Right lobe of liver (tissue), 6 donors: ENCODE measurements at regions not wholly inside any gene's neighbourhood (a gene's known extent, or its start where the extent isn't known, plus 50 kb on each side); places are given as distances from the start of the nearest gene placed in this dataset.

ENCODE experiments used
- ATAC-seq, 4 donors: fragments of 200-7000 bp; cut with Tn5 transposase; one replicate each; pipeline ENCODE4 v1.9.1; 2020; ENCODE audit warnings: mild to moderate bottlenecking in 4 of 4, moderate library complexity in 4 of 4
- DNase-seq, 3 donors: peaks; one replicate each; pipeline ENCODE4 v3.0.0-alpha.2; 2020
- H3K27ac ChIP-seq, 3 donors: fragments of 200-600 bp; one replicate each; pipeline ENCODE4 v1.8.0; 2022
- H3K27me3 ChIP-seq, 2 donors: fragments of 200-600 bp; one replicate each; pipeline ENCODE4 v1.8.0; 2022
- H3K36me3 ChIP-seq, 4 donors: fragments of 200-600 bp; sonication (generic) in 1 of 4; one replicate each; pipeline versions ENCODE4 v1.5.1 to v1.8.0; 2017 to 2022; ENCODE audit warnings: control low read depth in 1 of 4
- H3K4me1 ChIP-seq, 4 donors: fragments of 200-600 bp; sonication (generic) in 1 of 4; one replicate each; pipeline versions ENCODE4 v1.5.1 to v1.8.0; 2017 to 2022; ENCODE audit warnings: control low read depth in 1 of 4
- H3K4me3 ChIP-seq, 3 donors: fragments of 200-600 bp; one replicate each; pipeline ENCODE4 v1.8.0; 2022
- H3K9me3 ChIP-seq, 4 donors: fragments of 200-600 bp; sonication (generic) in 1 of 4; one replicate each; pipeline versions ENCODE4 v1.5.1 to v1.8.0; 2017 to 2022; ENCODE audit warnings: control low read depth in 1 of 4
- CTCF ChIP-seq, 4 donors: fragments of 200-600 bp in 3 of 4; fragments of 450-650 bp in 1 of 4; IDR thresholded peaks; one replicate each; pipeline versions ENCODE4 v1.5.1 to v1.8.0; 2016 to 2022; ENCODE audit warnings: antibody characterized with exemption in 4 of 4, mild to moderate bottlenecking in 2 of 4
- POLR2A ChIP-seq: fragments of 450-650 bp; IDR thresholded peaks from one replicate; pipeline ENCODE4 v1.6.1; 2017; ENCODE audit warnings: antibody characterized with exemption, mild to moderate bottlenecking
- WGBS: methylation state at CpG from one replicate; pipeline ENCODE4 v1.1.6; 2018; ENCODE audit warnings: low coverage, low lambda C conversion rate; ENCODE audit not compliant: insufficient coverage; ENCODE audit errors: missing lambda C conversion rate; 5-methylcytosine and 5-hydroxymethylcytosine counted together
- intact Hi-C, 2 donors: fragments of 100-400 bp; cut with DNase I; formaldehyde crosslinking; loops; one replicate each; pipeline versions ENCODE4 v1.11.2 to v1.14.1; 2022
- donor health status: DM: no; HTN: yes; CAD: no.
- donor health status: DM: no; HTN: no; CAD: no.
- donor health status: DM: no; HTN: no; CAD: no.
- donor health status: DM: no; HTN: yes; CAD: no.
- donor health status: DM: no; HTN: yes; CAD: no.

- H3K4me1 ChIP-seq = no peaks in the 10 kb centered on the region
- DNase-seq (no peak), ATAC-seq (no peak)
- H3K27ac ChIP-seq = no peak overlapping the region
- H3K4me3 ChIP-seq = no peak overlapping the region
- TF ChIP-seq CTCF (IDR thresholded peaks at IDR 0.05) = no peak
- no peak for TF ChIP-seq POLR2A
- no peaks in the 10 kb centered on the region for H3K27me3 ChIP-seq
- WGBS = 80% methylated on average over 4 of the region's 4 CpGs
- no peaks in the 10 kb centered on the region for H3K36me3 ChIP-seq
- intact Hi-C loops = no loop called here
- no peaks in the 10 kb centered on the region for H3K9me3 ChIP-seq
These were observed 86.9 kb upstream of the RPS23 start for GRCh38 chr5:82365026-82365425.

DNA sequence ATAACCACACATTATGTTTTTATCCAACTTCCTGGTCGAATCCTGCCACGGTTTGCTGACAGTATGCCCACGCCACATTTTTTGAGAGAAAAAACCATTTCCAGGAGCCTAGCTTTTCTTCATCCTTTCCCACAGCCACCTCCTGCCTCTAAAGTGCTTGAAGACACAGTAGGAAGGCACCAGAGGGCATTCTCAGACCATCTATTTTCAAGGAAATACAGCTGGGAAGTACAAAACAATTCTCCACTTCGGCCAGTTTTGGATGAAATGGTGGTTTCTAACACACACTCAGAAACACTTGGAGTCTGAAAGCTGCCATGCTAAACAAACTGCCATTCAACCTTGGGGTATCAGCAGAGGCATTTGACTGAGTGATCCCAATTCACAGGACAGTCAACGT, 86.3 kb upstream of the RPS23 start:
- H3K4me1 ChIP-seq = no peaks in the 10 kb centered on the region
- ATAC-seq (peak; percentile 31 to 71 (median 52)), DNase-seq (no peak)

DNA sequence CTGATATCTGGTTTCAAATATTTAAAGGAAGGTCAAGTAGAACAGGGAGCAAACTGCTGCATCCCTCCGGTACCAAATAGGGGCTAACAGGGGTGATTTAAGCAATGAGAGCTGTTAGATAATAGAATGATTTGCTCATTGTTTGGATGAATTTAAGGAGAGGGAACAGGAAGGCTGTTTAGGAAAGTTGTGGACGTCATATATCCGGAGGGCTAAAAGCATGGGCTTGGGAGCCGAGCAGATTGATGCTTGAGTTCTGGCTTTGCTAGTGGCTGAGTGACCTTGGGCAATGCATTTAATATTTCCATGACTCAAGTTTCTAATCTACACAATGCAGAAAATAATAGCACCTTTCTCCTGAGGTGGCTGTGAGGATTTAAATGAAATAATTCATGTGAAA, 85.4 kb upstream of the RPS23 start:
- WGBS = 75% methylated on average over 4 of the region's 4 CpGs
- Histone ChIP-seq H3K27ac (no peak overlapping the region), H3K4me1 (no peaks in the 10 kb centered on the region), H3K9me3 (no peaks in the 10 kb centered on the region), H3K4me3 (no peak overlapping the region), H3K27me3 (no peaks in the 10 kb centered on the region), H3K36me3 (no peaks in the 10 kb centered on the region)
- intact Hi-C loops = no loop called here
- ATAC-seq (peak in 2 of 4 donors; percentile 12 to 40), DNase-seq (no peak)
- no peak for TF ChIP-seq CTCF (IDR thresholded peaks at IDR 0.05)
- TF ChIP-seq POLR2A = no peak

More for the DNA sequence above, 86.3 kb upstream of the RPS23 start:
- H3K9me3 ChIP-seq = no peaks in the 10 kb centered on the region
- H3K27ac ChIP-seq = no peak overlapping the region
- TF ChIP-seq POLR2A (no peak), CTCF (IDR thresholded peaks at IDR 0.05) (peak; percentile 25 to 33 (median 29))
- WGBS = 43% methylated on average over 5 of the region's 5 CpGs
- no peak overlapping the region for H3K4me3 ChIP-seq
- H3K27me3 ChIP-seq = no peaks in the 10 kb centered on the region
- intact Hi-C loops = no loop called here
- no peaks in the 10 kb centered on the region for H3K36me3 ChIP-seq

DNA sequence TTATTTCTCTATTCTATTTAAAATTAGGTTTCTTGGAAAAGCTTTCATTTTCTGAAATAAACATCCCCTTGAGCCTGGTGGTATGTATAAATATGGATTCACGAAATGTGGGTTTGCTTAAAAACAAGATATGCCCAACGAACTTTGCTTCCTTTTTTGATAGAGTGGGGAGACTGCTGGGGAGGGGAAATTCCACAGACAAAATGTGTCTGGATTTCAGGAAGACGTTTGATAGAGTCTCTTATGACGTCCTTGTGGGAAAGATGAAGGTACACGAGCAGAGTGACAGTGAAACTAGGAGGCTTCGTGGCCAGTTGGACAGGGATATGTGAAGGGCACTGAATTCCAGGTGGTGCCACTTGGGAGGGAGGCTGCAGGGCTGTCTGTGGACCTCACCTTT, 84.5 kb upstream of the RPS23 start:
- H3K36me3 ChIP-seq = no peaks in the 10 kb centered on the region
- no peak overlapping the region for H3K4me3 ChIP-seq
- TF ChIP-seq POLR2A (no peak), CTCF (IDR thresholded peaks at IDR 0.05) (no peak)
- WGBS = 38% methylated on average over 6 of the region's 6 CpGs
- no peaks in the 10 kb centered on the region for H3K27me3 ChIP-seq
- no peak overlapping the region for H3K27ac ChIP-seq
- intact Hi-C loops = no loop called here
- H3K4me1 ChIP-seq = no peaks in the 10 kb centered on the region
- H3K9me3 ChIP-seq = no peaks in the 10 kb centered on the region
- no peak for DNase-seq
- no peak for ATAC-seq

- Histone ChIP-seq H3K27me3 (no peaks in the 10 kb centered on the region), H3K4me1 (peaks cover 0 to 2% (median 0%) of the 10 kb centered on the region in 4 donors), H3K36me3 (no peaks in the 10 kb centered on the region), H3K9me3 (no peaks in the 10 kb centered on the region), H3K27ac (no peak overlapping the region), H3K4me3 (no peak overlapping the region)
- TF ChIP-seq CTCF (IDR thresholded peaks at IDR 0.05) (no peak), POLR2A (no peak)
- intact Hi-C loops = no loop called here
- whole genome bisulfite sequencing = 93% methylated on average over 2 of the region's 3 CpGs
- DNase-seq (no peak), ATAC-seq (no peak)
These were observed 81.9 kb upstream of the RPS23 start for GRCh38 chr5:82360022-82360421.
